ENCODE measurements at regions not wholly inside any gene's neighbourhood (a gene's known extent, or its start where the extent isn't known, plus 50 kb on each side); places are given as distances from the start of the nearest gene placed in this dataset.

DNA sequence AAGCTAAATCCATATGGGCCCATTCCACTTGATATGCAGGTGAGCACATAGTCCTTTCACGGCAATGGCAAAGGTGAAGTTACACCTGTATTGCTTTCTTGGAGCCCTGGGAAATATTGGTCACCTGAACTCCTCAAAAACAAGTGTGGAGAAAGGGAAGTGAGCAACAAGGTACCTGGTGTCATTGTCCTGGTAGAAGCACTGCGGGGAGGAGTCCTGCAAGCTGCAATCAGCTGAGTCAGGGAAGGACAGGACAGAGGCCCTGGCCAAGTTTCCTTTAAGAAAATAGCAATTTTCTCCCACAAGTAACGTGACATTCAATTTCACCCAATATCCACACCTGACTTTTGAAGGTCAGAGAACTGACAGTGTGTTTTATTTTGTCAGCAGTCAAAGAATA lies 389.1 kb downstream of the IRS2 start:
- H3K4me1 ChIP-seq: no peaks in the 10 kb centered on the region
- H3K4me3 ChIP-seq: no peak overlapping the region
- H3K9me3 ChIP-seq: no peaks in the 10 kb centered on the region
- DNase-seq (no peak), ATAC-seq (no peak)
- H3K27ac ChIP-seq: no peak overlapping the region
- no peaks in the 10 kb centered on the region for H3K27me3 ChIP-seq
- no peaks in the 10 kb centered on the region for H3K36me3 ChIP-seq (replicated peaks in 1 of 2; ENCODE audit: insufficient read depth in 1 of 2, low read depth in 2 of 2)
- TF ChIP-seq, protein P1, sequence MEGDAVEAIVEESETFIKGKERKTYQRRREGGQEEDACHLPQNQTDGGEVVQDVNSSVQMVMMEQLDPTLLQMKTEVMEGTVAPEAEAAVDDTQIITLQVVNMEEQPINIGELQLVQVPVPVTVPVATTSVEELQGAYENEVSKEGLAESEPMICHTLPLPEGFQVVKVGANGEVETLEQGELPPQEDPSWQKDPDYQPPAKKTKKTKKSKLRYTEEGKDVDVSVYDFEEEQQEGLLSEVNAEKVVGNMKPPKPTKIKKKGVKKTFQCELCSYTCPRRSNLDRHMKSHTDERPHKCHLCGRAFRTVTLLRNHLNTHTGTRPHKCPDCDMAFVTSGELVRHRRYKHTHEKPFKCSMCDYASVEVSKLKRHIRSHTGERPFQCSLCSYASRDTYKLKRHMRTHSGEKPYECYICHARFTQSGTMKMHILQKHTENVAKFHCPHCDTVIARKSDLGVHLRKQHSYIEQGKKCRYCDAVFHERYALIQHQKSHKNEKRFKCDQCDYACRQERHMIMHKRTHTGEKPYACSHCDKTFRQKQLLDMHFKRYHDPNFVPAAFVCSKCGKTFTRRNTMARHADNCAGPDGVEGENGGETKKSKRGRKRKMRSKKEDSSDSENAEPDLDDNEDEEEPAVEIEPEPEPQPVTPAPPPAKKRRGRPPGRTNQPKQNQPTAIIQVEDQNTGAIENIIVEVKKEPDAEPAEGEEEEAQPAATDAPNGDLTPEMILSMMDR (IDR thresholded peaks at IDR 0.05): no peak
- no peak for TF ChIP-seq POLR2A (IDR thresholded peaks at IDR 0.05)
- 69 to 73% methylated on average over 3 of the region's 3 CpGs for WGBS, 2 donors
- intact Hi-C loops (cut with DNase I): no loop called here

DNA sequence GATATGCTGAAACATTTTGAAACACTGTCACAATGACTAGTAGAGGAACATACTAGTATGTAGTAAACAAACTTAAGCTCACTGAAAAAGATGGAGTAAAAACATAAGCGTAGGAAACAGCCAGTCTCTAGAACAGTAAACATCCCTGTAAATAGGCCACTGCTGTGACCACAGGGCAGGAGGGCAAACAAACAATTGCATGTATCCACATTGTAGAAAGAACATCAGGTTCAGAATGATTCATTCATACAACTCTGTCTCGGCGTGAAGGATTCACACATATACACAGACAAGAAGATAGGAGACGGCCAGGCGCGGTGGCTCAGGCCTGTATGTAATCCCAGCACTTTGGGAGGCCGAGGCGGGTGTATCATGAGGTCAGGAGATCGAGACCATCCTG lies 390.1 kb downstream of the IRS2 start:
- H3K36me3 ChIP-seq (replicated peaks in 1 of 2; ENCODE audit: insufficient read depth in 1 of 2, low read depth in 2 of 2): no peaks in the 10 kb centered on the region
- no peak overlapping the region for H3K4me3 ChIP-seq
- intact Hi-C loops (cut with DNase I): no loop called here
- DNase-seq: no peak
- TF ChIP-seq POLR2A (IDR thresholded peaks at IDR 0.05): no peak
- TF ChIP-seq, protein P1 (IDR thresholded peaks at IDR 0.05): no peak
- ATAC-seq: no peak
- 88 to 91% methylated on average over 9 of the region's 9 CpGs for WGBS, 2 donors
- no peak overlapping the region for H3K27ac ChIP-seq
- H3K27me3 ChIP-seq: no peaks in the 10 kb centered on the region
- H3K4me1 ChIP-seq: no peaks in the 10 kb centered on the region
- H3K9me3 ChIP-seq: no peaks in the 10 kb centered on the region

DNA sequence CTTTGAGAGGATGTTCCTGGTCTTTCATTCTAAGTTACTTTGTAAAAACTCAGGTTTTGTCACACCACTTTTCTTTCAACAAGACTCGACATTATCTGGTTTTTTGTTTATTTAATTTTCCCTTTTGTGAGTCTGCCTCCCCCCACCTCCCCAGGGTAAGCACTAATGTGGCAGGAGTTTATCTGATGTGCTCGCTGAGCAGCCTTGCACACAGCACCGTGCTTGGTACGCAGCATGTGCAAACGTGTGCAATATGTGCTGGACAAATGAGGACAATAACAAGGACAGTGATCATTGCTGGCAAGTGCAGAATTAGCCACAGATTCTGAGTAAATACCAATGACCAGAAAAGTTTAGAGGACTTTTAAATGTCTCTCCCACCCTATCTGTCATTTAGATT lies 391.4 kb downstream of the IRS2 start:
- Histone ChIP-seq H3K9me3 (no peaks in the 10 kb centered on the region), H3K27me3 (no peaks in the 10 kb centered on the region), H3K4me1 (no peaks in the 10 kb centered on the region), H3K4me3 (no peak overlapping the region), H3K36me3 (replicated peaks in 1 of 2; ENCODE audit: insufficient read depth in 1 of 2, low read depth in 2 of 2) (no peaks in the 10 kb centered on the region), H3K27ac (no peak overlapping the region)
- no peak for DNase-seq
- ATAC-seq: no peak
- WGBS, 2 donors: 26 to 42% methylated on average over 5 of the region's 5 CpGs
- intact Hi-C loops (cut with DNase I): no loop called here
- TF ChIP-seq, protein P1 (IDR thresholded peaks at IDR 0.05): no peak
- TF ChIP-seq POLR2A (IDR thresholded peaks at IDR 0.05): no peak

DNA sequence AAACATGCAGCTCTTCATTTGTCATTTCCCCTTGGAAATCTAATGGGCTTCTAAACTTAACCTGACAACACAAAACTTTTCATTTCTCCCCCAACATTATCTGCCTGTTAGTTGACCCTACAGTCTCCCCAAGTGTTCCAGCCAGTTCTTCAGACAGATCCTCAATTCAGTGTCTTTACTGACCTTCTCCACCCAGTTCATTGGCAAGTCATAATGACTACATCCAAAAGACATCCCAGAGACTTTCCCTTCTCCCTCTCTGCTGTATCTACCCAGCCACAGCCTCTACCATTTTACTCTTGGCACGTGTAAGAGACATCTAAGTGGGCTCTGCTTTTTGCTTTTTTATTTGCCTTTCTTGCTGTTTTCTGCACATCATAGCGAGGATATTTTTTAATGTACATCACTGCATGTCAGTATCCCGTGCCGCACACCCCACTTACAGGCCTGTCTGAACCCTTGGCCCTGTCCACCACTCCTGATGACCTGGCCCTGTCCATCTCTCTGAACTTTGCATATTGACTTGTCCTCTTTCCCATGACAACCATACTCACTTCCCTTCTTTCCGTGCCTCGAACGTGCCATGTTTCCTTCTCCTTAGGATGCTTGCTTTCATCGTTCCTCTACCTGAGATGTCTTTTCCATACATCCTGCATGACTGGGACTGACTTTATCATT lies 391.9 kb downstream of the IRS2 start:
- no peaks in the 10 kb centered on the region for H3K4me1 ChIP-seq
- no peaks in the 10 kb centered on the region for H3K27me3 ChIP-seq
- ATAC-seq (no peak), DNase-seq (no peak)
- H3K36me3 ChIP-seq (replicated peaks in 1 of 2; ENCODE audit: insufficient read depth in 1 of 2, low read depth in 2 of 2): no peaks in the 10 kb centered on the region
- no peak for TF ChIP-seq POLR2A (IDR thresholded peaks at IDR 0.05)
- TF ChIP-seq, protein P1 (IDR thresholded peaks at IDR 0.05): no peak
- H3K9me3 ChIP-seq: no peaks in the 10 kb centered on the region
- intact Hi-C loops (cut with DNase I): no loop called here
- no peak overlapping the region for H3K4me3 ChIP-seq
- H3K27ac ChIP-seq: no peak overlapping the region
- WGBS, 2 donors: 72 to 75% methylated on average over 8 of the region's 8 CpGs

DNA sequence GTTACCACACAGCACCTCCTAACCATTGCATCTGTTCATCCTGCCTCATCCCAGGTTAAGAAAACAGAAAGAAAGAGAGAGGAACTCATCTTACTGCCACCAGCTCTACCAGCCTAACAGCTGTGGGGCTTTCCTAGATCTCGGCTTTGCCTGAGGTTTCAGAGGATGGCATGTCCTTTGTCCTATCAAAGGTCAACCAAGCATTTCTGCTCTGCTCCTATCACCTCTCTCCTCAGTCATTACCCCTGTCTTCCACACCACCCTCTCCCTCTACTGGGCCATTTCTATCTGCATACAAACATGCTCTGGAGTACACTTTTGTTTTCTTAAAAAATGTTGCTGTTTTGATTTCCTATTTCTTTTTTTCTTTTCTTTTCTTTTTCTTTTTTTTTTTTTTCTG lies 393.3 kb downstream of the IRS2 start:
- Histone ChIP-seq H3K27me3 (no peaks in the 10 kb centered on the region), H3K4me3 (no peak overlapping the region), H3K27ac (no peak overlapping the region), H3K4me1 (no peaks in the 10 kb centered on the region), H3K9me3 (no peaks in the 10 kb centered on the region), H3K36me3 (replicated peaks in 1 of 2; ENCODE audit: insufficient read depth in 1 of 2, low read depth in 2 of 2) (no peaks in the 10 kb centered on the region)
- no peak for DNase-seq
- 25 to 53% methylated on average over 1 of the region's 1 CpG for WGBS, 2 donors
- intact Hi-C loops (cut with DNase I): no loop called here
- TF ChIP-seq POLR2A (IDR thresholded peaks at IDR 0.05): no peak
- TF ChIP-seq, protein P1 (IDR thresholded peaks at IDR 0.05): no peak
- ATAC-seq: no peak
